Activated CD4-positive, CD25-positive, alpha-beta regulatory T cell treated with anti-CD3 and anti-CD28 coated beads, Interleukin-2, amount 50 U/mL, for 72 hours (primary cell): ENCODE measurements at regions not wholly inside any gene's neighbourhood (a gene's known extent, or its start where the extent isn't known, plus 50 kb on each side); places are given as distances from the start of the nearest gene placed in this dataset.

Experiments used
- DNase-seq: peaks from one replicate; pipeline ENCODE4 v3.0.0; 2021

GRCh38 chr1:59100708-59101374 lies 196.1 kb upstream of the FGGY start:
- no peak for DNase-seq

GRCh38 chr1:59101518-59101917 lies 195.4 kb upstream of the FGGY start:
- DNase-seq, result no peak

GRCh38 chr1:59103457-59103856 lies 193.4 kb upstream of the FGGY start:
- DNase-seq, result no peak

GRCh38 chr1:59104191-59104760 lies 192.6 kb upstream of the FGGY start:
- DNase-seq, result no peak

- no peak for DNase-seq
These were observed 191.1 kb upstream of the FGGY start for GRCh38 chr1:59105548-59106507.

GRCh38 chr1:59107516-59107915 lies 189.4 kb upstream of the FGGY start:
- DNase-seq, result no peak

GRCh38 chr1:59107916-59108315 lies 189.0 kb upstream of the FGGY start:
- no peak for DNase-seq

GRCh38 chr1:59108481-59109317 lies 188.2 kb upstream of the FGGY start:
- no peak for DNase-seq

- no peak for DNase-seq
These were observed 186.6 kb upstream of the FGGY start for GRCh38 chr1:59110271-59110670.

GRCh38 chr1:59113876-59114457 lies 182.9 kb upstream of the FGGY start:
- DNase-seq, result no peak

GRCh38 chr1:59115865-59116264 lies 181.0 kb upstream of the FGGY start:
- DNase-seq, result no peak

- no peak for DNase-seq
These were observed 179.9 kb upstream of the FGGY start for GRCh38 chr1:59116920-59117542.

GRCh38 chr1:59122527-59122926 lies 174.4 kb upstream of the FGGY start:
- no peak for DNase-seq

GRCh38 chr1:59123081-59123681 lies 173.7 kb upstream of the FGGY start:
- no peak for DNase-seq

GRCh38 chr1:59124166-59124565 lies 172.7 kb upstream of the FGGY start:
- no peak for DNase-seq

- DNase-seq, result no peak
These were observed 171.7 kb upstream of the FGGY start for GRCh38 chr1:59125154-59125553.

GRCh38 chr1:59125676-59126320 lies 171.1 kb upstream of the FGGY start:
- no peak for DNase-seq

GRCh38 chr1:59126366-59126765 lies 170.5 kb upstream of the FGGY start:
- no peak for DNase-seq

- DNase-seq, result no peak
These were observed 168.6 kb upstream of the FGGY start for GRCh38 chr1:59128239-59128736.

GRCh38 chr1:59128784-59129227 lies 168.1 kb upstream of the FGGY start:
- DNase-seq, result no peak

- DNase-seq, result no peak
These were observed 164.6 kb upstream of the FGGY start for GRCh38 chr1:59132295-59132694.
